K562 (cell line): ENCODE measurements at regions not wholly inside any gene's neighbourhood (a gene's known extent, or its start where the extent isn't known, plus 50 kb on each side); places are given as distances from the start of the nearest gene placed in this dataset.

Source experiments
- CHD1 ChIP-seq: fragments of 200-600 bp; sonication (generic); IDR thresholded peaks from one replicate; pipeline ENCODE4 v1.6.1; 2012; ENCODE audit warnings: mild to moderate bottlenecking, moderate library complexity, low read length, inconsistent platforms
- FOXP1 ChIP-seq: sonication (generic); formaldehyde crosslinking; IDR thresholded peaks from 2 replicates; pipeline ENCODE4 v1.8.0; 2022; ENCODE audit warnings: mild to moderate bottlenecking, missing genetic modification reagents
- GABPB1 ChIP-seq: sonication (generic); formaldehyde crosslinking; IDR thresholded peaks from 2 replicates; pipeline ENCODE4 v1.8.0; 2022; ENCODE audit warnings: mild to moderate bottlenecking, missing genetic modification reagents
- GABPB2 ChIP-seq: fragments of 250-450 bp; sonication (Bioruptor Pico); conservative IDR thresholded peaks from 2 replicates; pipeline ENCODE4 v1.5.1; 2021; ENCODE audit warnings: mild to moderate bottlenecking
- IRF1 ChIP-seq: sonication (generic); formaldehyde crosslinking; IDR thresholded peaks from 2 replicates; pipeline ENCODE4 v1.8.0; 2022; ENCODE audit warnings: missing genetic modification reagents, mild to moderate bottlenecking, borderline replicate concordance
- NFATC3 ChIP-seq: fragments of 450-650 bp; IDR thresholded peaks from 2 replicates; pipeline ENCODE4 v1.6.1; 2017; ENCODE audit warnings: mild to moderate bottlenecking
- SRF ChIP-seq, 2 experiments: fragments of 250-450, 450-650 bp in 1 of 2; sonication (Bioruptor Pico) in 1 of 2; sonication (generic) in 1 of 2; formaldehyde crosslinking; IDR thresholded peaks; 2 replicates each; pipeline versions ENCODE4 v1.5.0 to v1.5.1; 2020 to 2022; ENCODE audit warnings: mild to moderate bottlenecking in 1 of 2, missing genetic modification reagents in 1 of 2
- ZBED1 ChIP-seq: IDR thresholded peaks from 2 replicates; pipeline ENCODE4 v1.6.1; 2014
- ZFP36 ChIP-seq: fragments of 150-350 bp; IDR thresholded peaks from 2 replicates; pipeline ENCODE4 v1.6.1; 2018; ENCODE audit warnings: low read length, low read depth; ENCODE audit not compliant: partially characterized antibody
- TF ChIP-seq, protein P1 (sequence below): sonication (generic); formaldehyde crosslinking; IDR thresholded peaks from 2 replicates; pipeline ENCODE4 v1.4.0; 2020; ENCODE audit warnings: mild to moderate bottlenecking, missing genetic modification reagents
- TF ChIP-seq, protein P2 (sequence below): fragments of 250-450 bp; sonication (Bioruptor Pico); IDR thresholded peaks from 2 replicates; pipeline ENCODE4 v1.9.0; 2021; ENCODE audit warnings: mild to moderate bottlenecking, inconsistent platforms

DNA sequence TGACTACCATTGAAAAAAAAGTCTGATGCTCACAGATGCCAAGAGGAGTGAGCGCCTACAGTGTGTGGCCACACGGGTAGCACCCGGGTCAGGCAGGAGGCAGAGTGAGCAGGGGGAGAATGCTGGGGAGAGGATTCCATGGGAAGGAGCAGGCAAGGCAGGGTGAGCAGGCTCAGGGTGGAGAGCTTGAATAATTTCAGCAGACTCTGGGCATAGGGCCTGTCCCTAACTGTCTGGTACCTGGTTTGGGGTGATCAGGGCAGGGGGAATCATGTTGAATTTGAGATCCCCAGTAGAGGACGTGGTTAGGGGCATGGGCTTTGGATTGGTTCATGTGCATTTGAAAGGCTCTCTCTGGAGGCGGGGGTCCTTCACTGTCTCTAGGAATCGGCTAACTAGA lies 51.2 kb upstream of the TLR3 start (continued):
- TF ChIP-seq CHD1 = no peak
- TF ChIP-seq NFATC3 = no peak
- TF ChIP-seq ZBED1 = no peak
- TF ChIP-seq, protein P1, sequence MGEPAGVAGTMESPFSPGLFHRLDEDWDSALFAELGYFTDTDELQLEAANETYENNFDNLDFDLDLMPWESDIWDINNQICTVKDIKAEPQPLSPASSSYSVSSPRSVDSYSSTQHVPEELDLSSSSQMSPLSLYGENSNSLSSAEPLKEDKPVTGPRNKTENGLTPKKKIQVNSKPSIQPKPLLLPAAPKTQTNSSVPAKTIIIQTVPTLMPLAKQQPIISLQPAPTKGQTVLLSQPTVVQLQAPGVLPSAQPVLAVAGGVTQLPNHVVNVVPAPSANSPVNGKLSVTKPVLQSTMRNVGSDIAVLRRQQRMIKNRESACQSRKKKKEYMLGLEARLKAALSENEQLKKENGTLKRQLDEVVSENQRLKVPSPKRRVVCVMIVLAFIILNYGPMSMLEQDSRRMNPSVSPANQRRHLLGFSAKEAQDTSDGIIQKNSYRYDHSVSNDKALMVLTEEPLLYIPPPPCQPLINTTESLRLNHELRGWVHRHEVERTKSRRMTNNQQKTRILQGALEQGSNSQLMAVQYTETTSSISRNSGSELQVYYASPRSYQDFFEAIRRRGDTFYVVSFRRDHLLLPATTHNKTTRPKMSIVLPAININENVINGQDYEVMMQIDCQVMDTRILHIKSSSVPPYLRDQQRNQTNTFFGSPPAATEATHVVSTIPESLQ (CRISPR knock-in tag) = no peak
- TF ChIP-seq GABPB2 (CRISPR knock-in tag) = no peak
- TF ChIP-seq IRF1 (CRISPR knock-in tag) = no peak
- no peak for TF ChIP-seq SRF (CRISPR knock-in tag; IDR thresholded peaks at IDR 0.05)
- TF ChIP-seq, protein P2, sequence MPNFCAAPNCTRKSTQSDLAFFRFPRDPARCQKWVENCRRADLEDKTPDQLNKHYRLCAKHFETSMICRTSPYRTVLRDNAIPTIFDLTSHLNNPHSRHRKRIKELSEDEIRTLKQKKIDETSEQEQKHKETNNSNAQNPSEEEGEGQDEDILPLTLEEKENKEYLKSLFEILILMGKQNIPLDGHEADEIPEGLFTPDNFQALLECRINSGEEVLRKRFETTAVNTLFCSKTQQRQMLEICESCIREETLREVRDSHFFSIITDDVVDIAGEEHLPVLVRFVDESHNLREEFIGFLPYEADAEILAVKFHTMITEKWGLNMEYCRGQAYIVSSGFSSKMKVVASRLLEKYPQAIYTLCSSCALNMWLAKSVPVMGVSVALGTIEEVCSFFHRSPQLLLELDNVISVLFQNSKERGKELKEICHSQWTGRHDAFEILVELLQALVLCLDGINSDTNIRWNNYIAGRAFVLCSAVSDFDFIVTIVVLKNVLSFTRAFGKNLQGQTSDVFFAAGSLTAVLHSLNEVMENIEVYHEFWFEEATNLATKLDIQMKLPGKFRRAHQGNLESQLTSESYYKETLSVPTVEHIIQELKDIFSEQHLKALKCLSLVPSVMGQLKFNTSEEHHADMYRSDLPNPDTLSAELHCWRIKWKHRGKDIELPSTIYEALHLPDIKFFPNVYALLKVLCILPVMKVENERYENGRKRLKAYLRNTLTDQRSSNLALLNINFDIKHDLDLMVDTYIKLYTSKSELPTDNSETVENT (CRISPR knock-in tag) = no peak
- TF ChIP-seq GABPB1 = no peak
- TF ChIP-seq ZFP36 = no peak
- no peak for TF ChIP-seq FOXP1 (CRISPR knock-in tag)
- TF ChIP-seq, all 486 proteins: peak for 0
